Mesendoderm (in vitro differentiated cells): ENCODE measurements at regions not wholly inside any gene's neighbourhood (a gene's known extent, or its start where the extent isn't known, plus 50 kb on each side); places are given as distances from the start of the nearest gene placed in this dataset.

Source experiments
- DNase-seq: peaks from one replicate; pipeline ENCODE4 v3.0.0; 2013
- H2AK5ac ChIP-seq: 2 replicates; pipeline ENCODE4 v1.6.1; 2013; ENCODE audit warnings: low read length, inconsistent platforms
- H2BK120ac ChIP-seq: 2 replicates; pipeline ENCODE4 v1.6.1; 2013; ENCODE audit warnings: low read depth, mild to moderate bottlenecking, low read length, moderate library complexity, mixed read lengths
- H2BK15ac ChIP-seq: replicated peaks from 2 replicates; pipeline ENCODE4 v1.6.1; 2013; ENCODE audit warnings: low read depth, mild to moderate bottlenecking, moderate library complexity
- H2BK5ac ChIP-seq: 2 replicates; pipeline ENCODE4 v1.6.1; 2013; ENCODE audit warnings: low read length, inconsistent platforms
- H3K18ac ChIP-seq: 2 replicates; pipeline ENCODE4 v1.6.1; 2013; ENCODE audit warnings: mild to moderate bottlenecking, low read length, mixed read lengths
- H3K23ac ChIP-seq: one replicate; pipeline ENCODE4 v1.6.1; 2013; ENCODE audit warnings: low read length
- H3K27ac ChIP-seq: 2 replicates; pipeline ENCODE4 v1.5.1; 2013; ENCODE audit warnings: low read depth, mild to moderate bottlenecking, inconsistent platforms, low read length, moderate library complexity
- H3K27me3 ChIP-seq: 2 replicates; pipeline ENCODE4 v1.6.1; 2013; ENCODE audit warnings: low read length, control low read depth, mild to moderate bottlenecking, inconsistent platforms; ENCODE audit not compliant: insufficient read depth, poor library complexity
- H3K36me3 ChIP-seq: 2 replicates; pipeline ENCODE4 v1.6.1; 2013; ENCODE audit warnings: low read length, inconsistent platforms; ENCODE audit not compliant: control insufficient read depth, insufficient read depth
- H3K4ac ChIP-seq: one replicate; pipeline ENCODE4 v1.6.1; 2013; ENCODE audit warnings: low read depth, mild to moderate bottlenecking, low read length, moderate library complexity
- H3K4me1 ChIP-seq: 2 replicates; pipeline ENCODE4 v1.6.1; 2013; ENCODE audit warnings: low read depth, low read length, inconsistent platforms; ENCODE audit not compliant: control insufficient read depth
- H3K4me2 ChIP-seq: 2 replicates; pipeline ENCODE4 v1.6.1; 2013; ENCODE audit warnings: low read length
- H3K4me3 ChIP-seq: 2 replicates; pipeline ENCODE4 v1.5.1; 2013; ENCODE audit warnings: mild to moderate bottlenecking, low read length
- H3K56ac ChIP-seq: one replicate; pipeline ENCODE4 v1.6.1; 2013; ENCODE audit warnings: low read length
- H3K79me1 ChIP-seq: 2 replicates; pipeline ENCODE4 v1.6.1; 2013; ENCODE audit warnings: low read length, inconsistent platforms
- H3K79me2 ChIP-seq: 2 replicates; pipeline ENCODE4 v1.6.1; 2013; ENCODE audit warnings: mild to moderate bottlenecking, low read length; ENCODE audit not compliant: control insufficient read depth, insufficient read depth
- H3K9ac ChIP-seq: 2 replicates; pipeline ENCODE4 v1.6.1; 2013; ENCODE audit warnings: low read length, inconsistent platforms
- H4K5ac ChIP-seq: one replicate; pipeline ENCODE4 v1.6.1; 2013; ENCODE audit warnings: low read length
- H4K8ac ChIP-seq: one replicate; pipeline ENCODE4 v1.6.1; 2013; ENCODE audit warnings: low read depth, mild to moderate bottlenecking, control low read depth, low read length, moderate library complexity
- WGBS: extraction: QIAGEN DNeasy Blood & Tissue Kit; methylation state at CpG from one replicate; pipeline ENCODE4 v1.1.7; 2013; ENCODE audit warnings: low lambda C conversion rate, missing lambda C conversion rate; ENCODE audit not compliant: insufficient coverage; ENCODE audit errors: extremely low coverage; 5-methylcytosine and 5-hydroxymethylcytosine counted together

GRCh38 chr3:127137757-127138536, 55.0 kb upstream of the PRR23E start:
- peaks cover 5% of the 10 kb centered on the region for H3K27me3 ChIP-seq
- no peak overlapping the region for H2BK15ac ChIP-seq
- H2BK120ac ChIP-seq: no peak overlapping the region
- no peak overlapping the region for H3K4me3 ChIP-seq
- WGBS: no CpG with 5 or more reads among the region's 11 CpGs
- no peak overlapping the region for H3K18ac ChIP-seq
- H3K79me1 ChIP-seq: no peaks in the 10 kb centered on the region
- DNase-seq: no peak
- H3K23ac ChIP-seq: no peak overlapping the region
- no peak overlapping the region for H3K27ac ChIP-seq
- H2BK5ac ChIP-seq: no peak overlapping the region
- H4K5ac ChIP-seq: no peak overlapping the region
- peaks cover 5% of the 10 kb centered on the region for H3K4me1 ChIP-seq
- no peaks in the 10 kb centered on the region for H3K79me2 ChIP-seq
- H2AK5ac ChIP-seq: no peak overlapping the region
- no peaks in the 10 kb centered on the region for H3K36me3 ChIP-seq
- H3K9ac ChIP-seq: no peak overlapping the region
- H3K4ac ChIP-seq: no peak overlapping the region
- no peak overlapping the region for H3K4me2 ChIP-seq
- H4K8ac ChIP-seq: no peak overlapping the region
- no peak overlapping the region for H3K56ac ChIP-seq

DNA sequence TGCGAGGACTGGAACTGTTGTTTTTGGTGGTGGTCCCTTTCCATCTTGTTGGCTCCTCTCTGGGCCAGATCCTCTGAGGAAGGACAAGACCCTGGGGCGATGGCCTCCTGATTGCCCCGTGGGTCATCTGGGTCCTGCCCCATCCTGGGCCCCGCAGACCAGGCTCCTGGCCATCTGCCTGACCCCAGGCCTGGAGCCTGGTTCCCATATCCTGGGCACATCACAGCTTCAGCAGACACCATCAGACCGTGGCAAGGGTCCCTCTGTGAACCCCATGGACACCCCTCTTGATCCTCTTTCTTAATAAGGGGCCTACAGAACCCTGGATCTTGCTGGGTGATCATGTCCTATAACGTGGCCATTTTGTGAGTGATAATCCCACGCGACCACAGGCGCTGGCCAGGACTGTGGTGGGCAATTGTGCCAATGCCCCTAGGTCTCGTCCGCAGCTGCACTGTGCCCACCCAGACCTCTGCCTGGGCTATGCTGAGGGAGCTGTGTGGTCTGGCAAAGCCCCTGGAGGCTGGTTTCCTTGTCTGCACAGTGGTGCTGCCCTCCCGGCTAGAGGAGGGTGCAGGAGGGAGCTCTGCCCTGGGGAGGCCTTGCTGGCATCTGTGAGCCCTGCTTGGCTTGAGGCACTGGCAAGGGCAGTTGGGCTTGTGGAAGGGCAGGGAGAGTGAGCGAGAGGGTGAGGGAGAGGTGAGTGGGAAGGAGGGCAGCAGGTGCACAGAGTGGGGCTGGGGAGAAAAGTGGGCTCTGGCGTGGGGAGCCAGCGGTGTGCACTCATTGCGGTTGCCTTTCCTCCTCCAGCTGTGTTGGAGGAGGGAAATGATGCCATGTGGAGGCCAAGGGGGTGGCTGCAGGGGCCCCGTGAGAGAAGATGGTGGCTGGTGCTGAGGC, 53.1 kb upstream of the PRR23E start:
- Histone ChIP-seq H2BK5ac (no peak overlapping the region), H3K4me1 (peaks cover 5% of the 10 kb centered on the region), H4K8ac (no peak overlapping the region), H3K56ac (no peak overlapping the region), H3K27ac (no peak overlapping the region), H3K27me3 (peaks cover 5% of the 10 kb centered on the region), H2BK15ac (no peak overlapping the region), H3K4me3 (no peak overlapping the region), H4K5ac (no peak overlapping the region), H3K9ac (no peak overlapping the region), H2BK120ac (no peak overlapping the region), H3K36me3 (no peaks in the 10 kb centered on the region), H3K4me2 (no peak overlapping the region), H2AK5ac (no peak overlapping the region), H3K4ac (no peak overlapping the region), H3K79me1 (no peaks in the 10 kb centered on the region), H3K23ac (no peak overlapping the region), H3K18ac (no peak overlapping the region), H3K79me2 (no peaks in the 10 kb centered on the region)
- WGBS: no CpG with 5 or more reads among the region's 17 CpGs
- no peak for DNase-seq

- H3K56ac ChIP-seq: no peak overlapping the region
- H2BK120ac ChIP-seq: no peak overlapping the region
Observed at GRCh38 chr3:127140501-127141460, 52.1 kb upstream of the PRR23E start.

GRCh38 chr3:127141921-127142730, 50.8 kb upstream of the PRR23E start:
- H3K9ac ChIP-seq: no peak overlapping the region
- H3K18ac ChIP-seq: no peak overlapping the region
- no peak overlapping the region for H4K5ac ChIP-seq
- no peak overlapping the region for H3K23ac ChIP-seq
- no peak overlapping the region for H4K8ac ChIP-seq
- peak overlapping the region; percentile 15 for H3K56ac ChIP-seq
- H3K79me2 ChIP-seq: no peaks in the 10 kb centered on the region
- H3K4me1 ChIP-seq: peaks cover 5% of the 10 kb centered on the region
- H3K4me2 ChIP-seq: no peak overlapping the region
- peak; percentile 37 for DNase-seq
- H3K27me3 ChIP-seq: no peaks in the 10 kb centered on the region
- H2BK120ac ChIP-seq: no peak overlapping the region
- no peak overlapping the region for H3K27ac ChIP-seq
- H3K36me3 ChIP-seq: no peaks in the 10 kb centered on the region
- no peak overlapping the region for H3K4me3 ChIP-seq
- no peak overlapping the region for H2BK15ac ChIP-seq
- no CpG with 5 or more reads among the region's 19 CpGs for WGBS
- no peaks in the 10 kb centered on the region for H3K79me1 ChIP-seq
- H2BK5ac ChIP-seq: no peak overlapping the region
- H2AK5ac ChIP-seq: no peak overlapping the region
- H3K4ac ChIP-seq: no peak overlapping the region

More at GRCh38 chr3:127140501-127141460, 52.1 kb upstream of the PRR23E start:
- Histone ChIP-seq H3K79me2 (no peaks in the 10 kb centered on the region), H3K4ac (no peak overlapping the region), H2BK5ac (no peak overlapping the region), H3K9ac (no peak overlapping the region), H3K27me3 (peaks cover 2% of the 10 kb centered on the region), H3K18ac (no peak overlapping the region), H3K4me3 (no peak overlapping the region), H3K4me1 (peaks cover 5% of the 10 kb centered on the region), H2AK5ac (no peak overlapping the region), H3K4me2 (no peak overlapping the region), H4K8ac (no peak overlapping the region), H2BK15ac (no peak overlapping the region), H3K27ac (no peak overlapping the region), H3K79me1 (no peaks in the 10 kb centered on the region), H3K23ac (no peak overlapping the region), H3K36me3 (no peaks in the 10 kb centered on the region), H4K5ac (no peak overlapping the region)
- no peak for DNase-seq
- no CpG with 5 or more reads among the region's 18 CpGs for WGBS
